ENCODE measurements at regions not wholly inside any gene's neighbourhood (a gene's known extent, or its start where the extent isn't known, plus 50 kb on each side); places are given as distances from the start of the nearest gene placed in this dataset.

GRCh38 chr2:223536546-223536945 is 65.6 kb downstream of the SCG2 start:
- peaks cover 0 to 4% (median under 1%) of the 10 kb centered on the region in 4 donors for H3K27me3 ChIP-seq (ENCODE audit: control insufficient read depth in 4 of 4, insufficient read depth in 4 of 4, low read length in 3 of 4)
- no peak overlapping the region for H3K27ac ChIP-seq (ENCODE audit: low read depth in 1 of 2, low read length in 2 of 2)
- no peak overlapping the region for H3K9ac ChIP-seq (ENCODE audit: low read depth in 1 of 2, low read length in 2 of 2)
- no peaks in the 10 kb centered on the region for H3K4me1 ChIP-seq (ENCODE audit: control insufficient read depth in 4 of 4, insufficient read depth in 4 of 4, low read length in 3 of 4)
- no peaks in the 10 kb centered on the region for H3K36me3 ChIP-seq (ENCODE audit: control insufficient read depth in 4 of 4, insufficient read depth in 3 of 4, low read depth in 1 of 4, low read length in 3 of 4)
- WGBS = 61% methylated on average over 2 of the region's 2 CpGs
- no peak overlapping the region for H3K4me3 ChIP-seq (ENCODE audit: low read depth in 1 of 3, low read length in 3 of 3)
- DNase-seq (ENCODE audit: low spot score) = no peak
- no peaks in the 10 kb centered on the region for H3K9me3 ChIP-seq (ENCODE audit: control insufficient read depth in 4 of 4, low read length in 3 of 4)
- no peak for TF ChIP-seq ATF3 (IDR thresholded peaks at IDR 0.05)

GRCh38 chr2:223537115-223537514 is 65.0 kb downstream of the SCG2 start:
- Histone ChIP-seq H3K9me3 (ENCODE audit: control insufficient read depth in 4 of 4, low read length in 3 of 4) (no peaks in the 10 kb centered on the region), H3K9ac (ENCODE audit: low read depth in 1 of 2, low read length in 2 of 2) (no peak overlapping the region), H3K4me3 (ENCODE audit: low read depth in 1 of 3, low read length in 3 of 3) (no peak overlapping the region), H3K27me3 (ENCODE audit: control insufficient read depth in 4 of 4, insufficient read depth in 4 of 4, low read length in 3 of 4) (peaks cover 0 to 4% (median under 1%) of the 10 kb centered on the region in 4 donors), H3K27ac (ENCODE audit: low read depth in 1 of 2, low read length in 2 of 2) (no peak overlapping the region), H3K4me1 (ENCODE audit: control insufficient read depth in 4 of 4, insufficient read depth in 4 of 4, low read length in 3 of 4) (no peaks in the 10 kb centered on the region), H3K36me3 (ENCODE audit: control insufficient read depth in 4 of 4, insufficient read depth in 3 of 4, low read depth in 1 of 4, low read length in 3 of 4) (no peaks in the 10 kb centered on the region)
- DNase-seq (ENCODE audit: low spot score) = no peak
- 66% methylated on average over 1 of the region's 1 CpG for WGBS
- no peak for TF ChIP-seq HNF4A (conservative IDR thresholded peaks at IDR 0.05)
- no peak for TF ChIP-seq NR2F2 (IDR thresholded peaks at IDR 0.05)
- TF ChIP-seq ZBTB33 (IDR thresholded peaks at IDR 0.05) = no peak
- TF ChIP-seq SP1 (IDR thresholded peaks at IDR 0.05) = no peak
- TF ChIP-seq HNF4G (IDR thresholded peaks at IDR 0.05) = no peak
- TF ChIP-seq ATF3 (IDR thresholded peaks at IDR 0.05) = no peak
- no peak for TF ChIP-seq EGR1 (IDR thresholded peaks at IDR 0.05; ENCODE audit: low read depth in 2 of 2)
- no peak for TF ChIP-seq RAD21 (IDR thresholded peaks at IDR 0.05)
- TF ChIP-seq JUND (IDR thresholded peaks at IDR 0.05) = no peak
- no peak for TF ChIP-seq FOXA1 (IDR thresholded peaks at IDR 0.05)
- no peak for TF ChIP-seq RXRA (IDR thresholded peaks at IDR 0.05)
- no peak for TF ChIP-seq YY1 (IDR thresholded peaks at IDR 0.05)
- TF ChIP-seq GABPA (IDR thresholded peaks at IDR 0.05 in 1 of 2, conservative IDR thresholded peaks at IDR 0.05 in 1 of 2) = no peak
- no peak for TF ChIP-seq MAX (IDR thresholded peaks at IDR 0.05)
- no peak for TF ChIP-seq FOXA2 (IDR thresholded peaks at IDR 0.05)
- TF ChIP-seq REST (IDR thresholded peaks at IDR 0.05) = no peak
- TF ChIP-seq TAF1 (conservative IDR thresholded peaks at IDR 0.05) = no peak
- TF ChIP-seq CTCF (IDR thresholded peaks at IDR 0.05; ENCODE audit: low read depth, low read length, missing input control) = no peak

Measured in liver (tissue), 8 donors.